ENCODE measurements at regions not wholly inside any gene's neighbourhood (a gene's known extent, or its start where the extent isn't known, plus 50 kb on each side); places are given as distances from the start of the nearest gene placed in this dataset.
A peak's percentile ranks its signal among the peaks of the same experiment; 100 is the strongest.
"Not testable (repeated sequence)": the region's sequence is repeated elsewhere in the genome, so short reads cannot be mapped to it uniquely, and the experiment has no call there.

DNA sequence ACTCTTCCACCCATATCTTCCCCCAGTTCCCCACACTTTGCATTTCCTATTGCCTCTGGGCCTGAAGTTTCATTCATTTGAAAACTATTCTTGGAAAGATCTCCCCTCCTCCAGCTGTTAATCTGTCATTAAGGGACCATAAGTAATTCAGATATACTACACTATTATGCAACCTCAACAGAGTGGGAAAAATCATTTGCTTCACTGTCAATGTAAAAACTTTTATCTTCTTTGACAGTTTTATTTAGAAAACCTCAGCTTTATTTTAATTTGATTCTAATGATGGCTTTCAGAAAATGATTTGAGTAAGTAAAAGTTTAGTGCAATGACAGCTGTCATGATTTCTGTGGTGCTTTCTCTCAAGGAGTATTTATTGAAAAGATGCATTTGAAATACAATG, 435.3 kb upstream of the KCNMB2 start:
- no peak for DNase-seq (ENCODE audit: extremely low read depth in 1 of 11, low read depth in 9 of 11, low spot score in 4 of 11)

DNA sequence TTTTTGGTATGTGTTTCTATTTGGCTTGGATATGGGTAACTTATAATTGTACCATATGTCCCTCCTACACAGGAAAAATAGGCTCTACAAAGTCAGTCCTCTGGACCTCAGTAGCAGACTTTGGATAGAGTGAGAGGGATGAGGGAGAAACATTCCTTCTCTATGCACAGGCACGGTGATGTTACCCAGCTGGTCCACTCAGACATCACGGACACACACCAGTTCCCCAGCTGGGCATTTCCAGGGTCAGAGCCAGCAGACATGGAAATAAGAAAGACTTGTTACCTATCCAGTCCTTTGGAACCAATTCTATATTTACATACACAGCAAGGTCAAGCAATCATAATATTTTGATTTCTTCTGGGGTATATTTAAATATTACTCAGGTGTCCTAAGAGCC, 433.1 kb upstream of the KCNMB2 start:
- DNase-seq (ENCODE audit: extremely low read depth in 1 of 11, low read depth in 9 of 11, low spot score in 4 of 11), result no peak

DNA sequence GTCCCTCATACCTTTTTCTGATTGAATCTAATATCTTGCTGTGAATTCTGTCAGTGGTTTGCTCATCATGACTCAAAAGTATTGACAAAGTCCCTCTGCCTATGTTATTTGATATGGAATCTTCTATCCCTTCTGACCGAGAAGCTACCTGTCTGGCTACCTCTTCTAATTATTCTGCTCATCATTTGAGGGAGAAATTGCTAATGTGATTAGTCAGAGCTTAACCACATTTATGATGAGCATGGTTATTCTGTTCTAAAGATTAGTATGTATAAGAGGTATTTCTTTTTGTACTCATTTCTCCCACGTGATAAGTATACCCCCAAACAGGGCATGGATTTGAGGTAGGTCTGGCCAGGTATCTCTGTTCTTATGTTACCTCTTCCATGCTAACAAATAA, 428.4 kb upstream of the KCNMB2 start:
- no peak for DNase-seq (ENCODE audit: extremely low read depth in 1 of 11, low read depth in 9 of 11, low spot score in 4 of 11)

DNA sequence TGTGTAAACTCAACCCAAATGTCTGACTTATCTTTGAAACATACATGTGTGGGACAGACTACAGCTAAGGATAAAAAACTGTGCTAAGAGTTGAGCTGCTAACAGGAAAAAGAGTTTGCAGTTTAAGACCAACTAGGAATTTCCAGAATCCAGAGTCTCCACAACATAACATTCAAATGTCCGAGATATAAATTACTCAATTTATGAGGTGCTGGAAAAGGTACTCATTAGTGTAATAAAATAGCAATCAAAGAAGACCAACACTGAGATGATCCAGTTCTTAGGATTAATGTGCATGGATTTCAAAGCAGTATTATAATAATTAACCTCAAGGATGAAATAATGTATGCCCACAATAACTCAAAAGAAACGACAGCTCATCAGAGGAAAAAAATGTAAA, 426.5 kb upstream of the KCNMB2 start:
- no peak for DNase-seq (ENCODE audit: extremely low read depth in 1 of 11, low read depth in 9 of 11, low spot score in 4 of 11)

DNA sequence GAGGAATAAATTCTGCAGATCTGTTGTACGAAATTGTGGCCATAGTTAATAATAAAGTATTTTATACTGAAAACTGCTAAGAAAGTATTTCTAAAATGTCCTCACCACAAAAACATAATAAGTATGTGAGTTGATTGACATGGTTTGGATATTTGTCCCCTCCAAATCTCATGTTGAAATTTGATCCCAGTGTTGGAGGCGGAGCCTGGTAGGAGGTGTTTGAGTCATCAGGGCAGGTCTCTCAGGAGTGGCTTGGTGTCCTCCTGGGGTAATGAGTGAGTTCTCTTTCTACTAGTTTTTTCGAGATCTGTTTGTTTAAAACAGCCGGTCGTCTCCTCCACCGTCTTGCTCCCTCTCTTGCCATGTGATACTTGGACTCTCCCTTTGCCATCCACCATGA, 424.1 kb upstream of the KCNMB2 start:
- DNase-seq (ENCODE audit: extremely low read depth in 1 of 11, low read depth in 9 of 11, low spot score in 4 of 11), result no peak

DNA sequence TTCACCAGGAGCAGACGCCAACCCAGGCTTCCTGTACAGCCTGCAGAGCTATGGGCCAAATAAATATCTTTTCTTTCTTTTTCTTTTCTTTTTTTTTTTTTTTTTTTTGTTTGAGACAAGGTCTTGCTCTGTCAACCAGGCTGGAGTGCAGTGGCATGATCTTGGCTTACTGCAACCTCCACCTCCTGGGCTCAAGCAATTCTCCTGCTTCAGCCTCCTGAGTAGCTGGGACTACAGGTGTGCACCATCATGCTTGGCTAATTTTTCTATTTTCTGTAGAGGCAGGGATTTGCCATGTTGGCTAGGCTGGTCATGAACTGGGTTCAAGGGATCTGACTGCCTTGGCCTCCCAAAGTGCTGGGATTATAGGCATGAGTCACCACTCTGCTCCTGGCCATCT, 423.7 kb upstream of the KCNMB2 start:
- not testable (repeated sequence) for DNase-seq (ENCODE audit: extremely low read depth in 1 of 11, low read depth in 9 of 11, low spot score in 4 of 11)

DNA sequence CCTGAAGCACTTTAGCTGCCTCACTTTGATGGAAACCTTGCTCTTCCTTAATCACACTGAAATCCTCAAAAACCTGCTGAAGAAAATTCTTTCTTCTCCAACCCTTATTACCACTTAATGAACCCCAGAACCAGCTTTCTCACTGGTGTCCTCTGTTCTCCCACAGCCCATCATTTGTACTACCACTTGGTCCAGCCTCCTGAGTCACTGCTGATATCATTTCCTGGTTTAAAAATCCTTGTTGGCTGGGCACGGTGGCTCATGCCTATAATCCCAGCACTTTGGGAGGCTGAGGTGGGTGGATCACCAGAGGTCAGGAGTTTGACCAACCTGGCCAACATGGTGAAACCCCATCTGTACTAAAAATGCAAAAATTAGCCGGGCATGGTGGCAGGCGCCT, 418.6 kb upstream of the KCNMB2 start:
- no peak for DNase-seq (ENCODE audit: extremely low read depth in 1 of 11, low read depth in 9 of 11, low spot score in 4 of 11)

DNA sequence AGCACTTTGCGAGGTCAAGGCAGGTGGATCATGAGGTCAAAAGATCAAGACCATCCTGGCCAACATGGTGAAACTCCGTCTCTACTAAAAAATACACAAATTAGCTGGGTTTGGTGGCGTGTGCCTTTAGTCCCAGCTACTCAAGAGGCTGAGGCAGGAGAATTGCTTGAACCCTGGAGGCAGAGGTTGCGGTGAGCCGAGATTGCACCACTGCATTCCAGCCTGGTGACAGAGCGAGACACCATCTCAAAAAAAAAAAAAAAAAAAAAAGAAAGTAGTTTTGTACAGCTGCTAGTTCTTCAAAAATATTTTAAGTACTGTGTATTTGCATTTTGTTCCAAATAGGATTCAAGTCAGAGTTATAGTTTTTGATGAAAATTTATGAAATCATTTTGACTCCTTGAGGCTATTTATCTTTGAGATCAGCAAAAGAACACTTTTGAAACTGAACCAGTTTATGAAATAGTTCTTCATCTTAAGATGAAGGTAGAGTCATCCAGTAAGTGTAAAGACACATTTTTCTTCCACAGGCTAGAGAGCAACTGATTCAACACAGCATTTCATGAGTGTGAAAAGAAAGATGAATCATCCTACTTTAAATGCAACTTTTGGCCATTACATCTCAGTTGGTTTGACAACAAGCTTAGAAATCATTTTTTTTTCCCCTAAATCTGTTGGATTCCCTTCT, 416.5 kb upstream of the KCNMB2 start:
- not testable (repeated sequence) for DNase-seq (ENCODE audit: extremely low read depth in 1 of 11, low read depth in 9 of 11, low spot score in 4 of 11)

DNA sequence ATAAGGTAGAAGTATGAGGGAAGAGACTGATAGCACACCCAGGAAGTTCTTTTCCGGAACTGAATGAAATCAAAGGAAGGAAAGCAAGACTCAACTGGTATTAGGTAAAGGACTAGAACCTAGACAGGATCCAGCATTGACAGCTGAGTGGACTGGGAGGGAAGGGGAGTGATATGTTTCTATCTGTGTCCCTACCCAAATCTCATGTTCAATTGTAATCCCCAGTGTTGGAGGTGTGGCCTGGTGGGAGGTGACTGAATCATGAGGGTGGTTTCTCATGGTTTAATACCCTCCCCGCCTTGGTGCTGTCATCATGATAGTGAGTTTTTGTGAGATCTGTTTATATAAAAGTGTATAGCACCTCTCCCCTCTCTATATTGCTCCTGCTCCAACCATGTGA, 415.9 kb upstream of the KCNMB2 start:
- no peak for DNase-seq (ENCODE audit: extremely low read depth in 1 of 11, low read depth in 9 of 11, low spot score in 4 of 11)

DNA sequence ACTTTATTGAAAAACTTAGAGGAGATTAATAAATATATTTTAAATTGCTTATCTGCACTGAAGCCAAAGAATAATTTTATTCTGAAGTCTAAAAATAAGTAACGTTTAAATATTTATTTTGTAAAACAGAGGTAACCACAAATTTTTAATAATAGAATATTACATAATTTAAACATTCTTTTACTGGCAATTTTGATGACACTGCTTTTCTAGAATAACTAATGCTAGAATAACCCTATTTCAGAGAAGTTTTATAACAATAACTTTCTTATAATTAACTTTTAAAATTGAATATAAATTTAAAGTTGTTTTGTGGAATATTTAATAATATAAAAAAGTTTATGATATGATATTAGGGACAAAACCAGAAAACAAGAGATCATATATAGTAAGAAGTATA, 409.6 kb upstream of the KCNMB2 start:
- DNase-seq (ENCODE audit: extremely low read depth in 1 of 11, low read depth in 9 of 11, low spot score in 4 of 11), result no peak

DNA sequence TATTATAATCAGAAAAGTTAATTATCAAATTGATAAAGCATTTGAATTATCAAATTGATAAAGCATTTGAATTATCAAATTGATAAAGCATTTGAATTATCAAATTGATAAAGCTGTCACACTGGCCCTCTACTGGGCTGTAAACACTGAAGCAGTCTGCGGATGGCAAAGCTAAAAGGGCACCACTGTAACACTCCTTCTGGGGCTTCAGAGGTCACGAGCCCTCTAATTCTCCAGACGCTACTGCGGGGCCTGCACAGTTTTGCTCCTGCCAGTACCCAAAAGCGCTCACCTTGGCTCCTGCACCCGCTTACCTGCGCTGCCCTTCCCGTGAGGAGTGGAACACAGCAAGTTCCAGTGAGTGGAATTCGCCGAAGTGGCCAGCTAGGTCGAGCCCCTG, 409.0 kb upstream of the KCNMB2 start:
- DNase-seq (ENCODE audit: extremely low read depth in 1 of 11, low read depth in 9 of 11, low spot score in 4 of 11), result no peak

DNA sequence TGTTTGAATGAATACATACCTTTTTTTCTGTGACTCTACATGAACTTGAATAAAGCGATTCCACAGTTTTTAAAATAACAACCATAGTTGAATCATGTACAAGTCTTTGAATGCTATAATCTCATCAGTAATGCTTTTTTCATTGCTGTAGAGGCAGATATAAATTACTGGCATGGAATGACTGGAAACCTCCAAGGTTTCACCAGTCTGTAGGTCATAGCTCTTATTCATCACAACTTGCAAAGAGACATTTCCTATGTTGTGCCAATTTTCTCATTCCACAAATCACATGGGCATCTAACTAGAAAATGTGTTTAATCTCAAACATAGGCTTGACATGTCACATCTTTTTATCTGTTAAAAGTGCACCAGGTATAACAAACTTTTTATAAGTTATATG, 407.1 kb upstream of the KCNMB2 start:
- DNase-seq (ENCODE audit: extremely low read depth in 1 of 11, low read depth in 9 of 11, low spot score in 4 of 11), result no peak

DNA sequence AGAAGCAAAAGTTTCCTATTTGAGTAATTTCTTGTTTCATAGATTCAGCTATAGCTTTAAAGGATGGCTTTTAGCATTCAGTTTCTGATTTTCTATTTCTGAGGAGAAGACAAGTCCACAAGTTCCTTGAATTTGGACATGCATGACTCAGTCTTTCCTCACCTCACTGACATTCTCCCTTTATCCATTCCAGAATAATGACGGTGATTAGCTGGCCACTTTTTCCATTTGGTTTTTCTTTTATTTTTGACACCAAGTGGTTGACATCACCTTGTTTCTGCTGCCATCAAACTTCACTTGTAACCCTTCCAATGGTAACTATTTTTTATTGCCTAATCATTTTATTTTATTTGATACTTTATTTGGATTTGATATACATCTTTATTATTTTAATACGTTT, 404.4 kb upstream of the KCNMB2 start:
- no peak for DNase-seq (ENCODE audit: extremely low read depth in 1 of 11, low read depth in 9 of 11, low spot score in 4 of 11)

DNA sequence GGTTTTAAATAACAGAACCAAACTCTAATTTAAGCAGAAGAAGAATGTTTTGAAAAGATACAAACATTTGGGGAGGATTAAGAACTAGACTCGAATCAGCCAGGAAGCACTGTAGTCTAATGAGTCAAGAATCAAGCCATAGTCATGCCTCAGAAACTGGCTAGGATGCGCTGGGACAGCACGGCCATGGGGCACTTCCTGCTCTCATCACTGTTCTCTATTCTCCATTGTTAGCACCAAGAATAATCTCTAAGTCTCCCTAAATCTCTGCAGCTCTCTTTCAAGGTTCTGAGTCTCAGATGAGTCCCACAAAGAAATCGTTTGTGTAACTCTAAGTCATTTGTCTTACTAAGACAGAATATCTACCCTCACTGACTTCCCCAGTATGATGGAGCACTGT, 399.0 kb upstream of the KCNMB2 start:
- no peak for DNase-seq (ENCODE audit: extremely low read depth in 1 of 11, low read depth in 9 of 11, low spot score in 4 of 11)

DNA sequence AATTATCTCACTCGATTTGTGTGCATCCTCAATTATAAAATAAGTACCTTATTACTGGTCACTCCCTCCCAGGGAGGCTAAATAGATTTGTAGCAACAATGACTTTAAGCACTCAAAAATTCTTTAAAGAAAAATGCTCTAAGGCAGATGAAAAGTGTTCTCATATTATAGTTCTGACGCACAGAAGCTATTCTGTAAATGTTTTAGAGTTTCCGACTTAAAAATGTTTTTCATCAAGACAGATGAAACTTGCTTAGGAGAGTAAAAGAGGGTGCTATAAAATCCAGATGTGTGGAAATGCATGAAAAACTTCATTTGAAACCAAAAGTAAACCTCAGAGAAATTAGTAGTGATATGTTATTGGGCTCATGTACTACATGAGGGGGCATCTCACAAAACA, 398.4 kb upstream of the KCNMB2 start:
- DNase-seq (ENCODE audit: extremely low read depth in 1 of 11, low read depth in 9 of 11, low spot score in 4 of 11), result no peak

DNA sequence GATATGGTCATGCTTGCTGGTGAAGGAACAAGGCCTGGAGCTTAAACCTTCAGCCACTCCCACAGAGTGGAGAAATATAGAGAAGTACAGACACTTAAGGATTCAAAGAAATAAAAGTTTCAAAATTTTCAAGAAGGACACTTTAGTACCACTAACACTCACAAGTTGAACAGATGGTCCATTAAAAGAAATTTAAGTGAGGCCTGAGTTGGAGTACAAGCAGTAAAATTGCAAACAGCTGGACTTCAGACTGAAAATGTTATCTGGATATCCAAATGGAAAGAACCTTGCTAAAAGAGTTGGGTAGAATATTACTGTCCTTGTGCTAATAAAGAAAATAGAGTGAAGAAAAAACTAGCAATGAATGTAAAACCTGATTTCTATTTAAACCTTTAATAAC, 397.1 kb upstream of the KCNMB2 start:
- no peak for DNase-seq (ENCODE audit: extremely low read depth in 1 of 11, low read depth in 9 of 11, low spot score in 4 of 11)

DNA sequence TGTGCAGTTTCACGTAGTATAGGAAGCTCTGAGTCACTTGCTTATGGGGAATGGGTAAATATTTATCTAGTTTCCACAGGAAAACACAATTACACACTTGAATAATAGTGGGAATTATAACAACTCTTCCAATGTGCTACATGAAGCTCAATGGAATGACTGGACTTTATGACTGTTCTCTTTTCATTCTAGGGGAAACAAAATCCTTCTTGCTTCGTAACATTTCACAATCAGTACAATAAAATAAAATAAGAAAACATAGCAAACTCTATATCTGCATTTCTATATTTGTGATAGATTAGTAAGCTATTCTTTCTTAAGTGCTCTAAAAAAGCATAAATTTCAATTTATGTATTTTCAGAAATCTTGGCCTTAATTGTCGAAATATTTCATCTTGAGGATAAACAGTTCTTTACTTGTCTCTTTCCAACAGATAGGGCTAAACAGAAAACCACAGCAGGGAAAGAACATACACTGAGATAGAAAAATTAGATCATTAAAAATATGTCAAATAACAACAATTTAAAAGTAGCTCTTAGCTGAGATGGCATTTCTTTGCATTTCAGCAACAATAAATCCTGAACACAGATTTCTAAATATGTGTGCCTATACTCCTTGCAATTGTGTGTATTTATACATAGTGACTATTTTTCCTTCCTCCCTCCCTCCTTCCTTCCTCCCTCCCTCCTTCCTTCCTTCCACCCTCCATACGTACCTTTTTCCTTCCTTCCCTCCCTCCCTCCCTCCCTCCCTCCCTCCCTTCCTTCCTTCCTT, 395.5 kb upstream of the KCNMB2 start:
- DNase-seq (ENCODE audit: extremely low read depth in 1 of 11, low read depth in 9 of 11, low spot score in 4 of 11), result no peak

DNA sequence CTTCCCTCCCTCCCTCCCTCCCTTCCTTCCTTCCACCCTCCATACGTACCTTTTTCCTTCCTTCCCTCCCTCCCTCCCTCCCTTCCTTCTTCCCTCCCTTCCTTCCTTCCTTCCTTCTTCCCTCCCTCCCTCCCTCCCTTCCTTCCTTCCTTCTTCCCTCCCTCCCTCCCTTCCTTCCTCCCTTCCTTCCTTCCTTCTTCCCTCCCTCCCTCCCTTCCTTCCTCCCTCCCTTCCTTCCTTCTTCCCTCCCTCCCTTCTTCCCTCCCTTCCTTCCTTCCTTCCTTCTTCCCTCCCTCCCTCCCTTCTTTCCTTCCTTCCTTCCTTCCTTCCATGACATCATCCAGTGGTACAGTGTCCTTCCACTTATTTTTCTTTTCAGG, 394.9 kb upstream of the KCNMB2 start:
- not testable (repeated sequence) for DNase-seq (ENCODE audit: extremely low read depth in 1 of 11, low read depth in 9 of 11, low spot score in 4 of 11)

DNA sequence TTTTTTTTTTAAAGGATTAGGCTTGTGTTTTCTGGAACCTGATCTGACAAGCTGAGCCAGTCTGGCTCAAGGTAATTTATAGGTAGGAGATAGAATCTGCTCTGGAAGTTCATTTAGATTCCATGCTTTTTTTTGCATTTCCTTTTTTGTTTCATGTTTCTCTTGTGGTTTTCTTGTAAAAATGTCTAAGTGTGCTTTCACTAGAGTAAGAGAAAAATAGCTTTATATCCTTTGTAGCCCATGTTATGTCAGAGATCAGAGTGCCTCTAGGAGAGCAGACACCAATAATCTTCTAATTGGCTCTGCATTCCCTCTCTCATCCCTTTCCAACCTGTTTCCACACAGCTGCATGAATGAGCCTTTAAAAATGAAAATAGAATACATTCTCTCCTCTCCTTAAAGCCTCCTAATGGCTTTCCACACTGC, 389.8 kb upstream of the KCNMB2 start:
- peak in 5 of 11 donors; percentile 15 to 37 (median 33) for DNase-seq (ENCODE audit: extremely low read depth in 1 of 11, low read depth in 9 of 11, low spot score in 4 of 11)

DNA sequence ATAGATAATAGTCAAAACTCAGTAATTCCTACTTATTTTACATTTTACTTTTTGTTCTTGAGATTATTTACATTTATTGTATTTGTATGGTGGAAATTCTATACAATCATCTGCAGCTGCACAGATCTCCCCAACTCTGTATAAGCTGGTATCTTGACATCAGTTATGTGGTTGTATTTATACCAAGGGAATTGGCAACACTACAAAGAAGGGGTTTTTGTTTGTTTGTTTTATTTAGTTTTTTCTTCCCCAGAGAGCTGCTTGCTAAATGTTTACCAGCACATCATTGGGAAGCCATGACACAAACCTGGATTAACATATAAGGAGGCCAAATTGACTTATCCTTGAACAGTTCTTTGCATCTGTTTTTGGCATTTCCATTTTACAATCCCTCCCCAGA, 389.2 kb upstream of the KCNMB2 start:
- DNase-seq (ENCODE audit: extremely low read depth in 1 of 11, low read depth in 9 of 11, low spot score in 4 of 11), result no peak

Data from renal cortex interstitium (tissue), 11 donors.